HCT116 (cell line): ENCODE measurements at regions not wholly inside any gene's neighbourhood (a gene's known extent, or its start where the extent isn't known, plus 50 kb on each side); places are given as distances from the start of the nearest gene placed in this dataset.

Source experiments
- CTCF ChIP-seq, 3 experiments: fragments of 200-600 bp in 1 of 3; sonication (generic) in 1 of 3; IDR thresholded peaks in 2 of 3; conservative IDR thresholded peaks in 1 of 3; 2 replicates each; pipeline ENCODE4 v1.5.1; 2012 to 2017; ENCODE audit warnings: low read depth in 2 of 3, low read length in 2 of 3, antibody characterized with exemption in 1 of 3, borderline replicate concordance in 1 of 3, control low read depth in 1 of 3, mild to moderate bottlenecking in 1 of 3, mixed read lengths in 1 of 3, mixed run types in 1 of 3, moderate library complexity in 1 of 3; ENCODE audit not compliant: insufficient read depth in 1 of 3
- EGR1 ChIP-seq: IDR thresholded peaks from 2 replicates; pipeline ENCODE4 v1.6.1; 2012; ENCODE audit warnings: low read depth
- ELF1 ChIP-seq: IDR thresholded peaks from 2 replicates; pipeline ENCODE4 v1.6.1; 2012; ENCODE audit warnings: low read depth, borderline replicate concordance
- EZH2phosphoT487 ChIP-seq: fragments of 200-600 bp; IDR thresholded peaks from 2 replicates; pipeline ENCODE4 v1.6.1; 2018; ENCODE audit warnings: antibody characterized with exemption, borderline replicate concordance
- JUND ChIP-seq: IDR thresholded peaks from 2 replicates; pipeline ENCODE4 v1.6.1; 2012
- POLR2A ChIP-seq: IDR thresholded peaks from 2 replicates; pipeline ENCODE4 v1.7.0; 2011; ENCODE audit warnings: borderline replicate concordance; ENCODE audit not compliant: insufficient read depth, insufficient read length; ENCODE audit errors: extremely low read depth
- POLR2AphosphoS5 ChIP-seq: IDR thresholded peaks from 2 replicates; pipeline ENCODE4 v1.6.1; 2011; ENCODE audit warnings: mild to moderate bottlenecking, low read depth, low read length, moderate library complexity
- REST ChIP-seq: IDR thresholded peaks from 2 replicates; pipeline ENCODE4 v1.6.1; 2012; ENCODE audit warnings: low read depth
- SIN3A ChIP-seq: IDR thresholded peaks from 2 replicates; pipeline ENCODE4 v1.6.1; 2012; ENCODE audit warnings: low read depth
- SP1 ChIP-seq: IDR thresholded peaks from 2 replicates; pipeline ENCODE4 v1.6.1; 2012; ENCODE audit warnings: low read depth
- YY1 ChIP-seq: IDR thresholded peaks from 2 replicates; pipeline ENCODE4 v1.6.1; 2011; ENCODE audit warnings: low read length, low read depth, moderate library complexity, mild to moderate bottlenecking; ENCODE audit not compliant: insufficient replicate concordance; ENCODE audit errors: extremely low read depth
- ZFX ChIP-seq: fragments of 450-650 bp; IDR thresholded peaks from 2 replicates; pipeline ENCODE4 v1.6.1; 2017
- TF ChIP-seq, protein P1 (sequence below): IDR thresholded peaks from 2 replicates; pipeline ENCODE4 v1.6.1; 2012

DNA sequence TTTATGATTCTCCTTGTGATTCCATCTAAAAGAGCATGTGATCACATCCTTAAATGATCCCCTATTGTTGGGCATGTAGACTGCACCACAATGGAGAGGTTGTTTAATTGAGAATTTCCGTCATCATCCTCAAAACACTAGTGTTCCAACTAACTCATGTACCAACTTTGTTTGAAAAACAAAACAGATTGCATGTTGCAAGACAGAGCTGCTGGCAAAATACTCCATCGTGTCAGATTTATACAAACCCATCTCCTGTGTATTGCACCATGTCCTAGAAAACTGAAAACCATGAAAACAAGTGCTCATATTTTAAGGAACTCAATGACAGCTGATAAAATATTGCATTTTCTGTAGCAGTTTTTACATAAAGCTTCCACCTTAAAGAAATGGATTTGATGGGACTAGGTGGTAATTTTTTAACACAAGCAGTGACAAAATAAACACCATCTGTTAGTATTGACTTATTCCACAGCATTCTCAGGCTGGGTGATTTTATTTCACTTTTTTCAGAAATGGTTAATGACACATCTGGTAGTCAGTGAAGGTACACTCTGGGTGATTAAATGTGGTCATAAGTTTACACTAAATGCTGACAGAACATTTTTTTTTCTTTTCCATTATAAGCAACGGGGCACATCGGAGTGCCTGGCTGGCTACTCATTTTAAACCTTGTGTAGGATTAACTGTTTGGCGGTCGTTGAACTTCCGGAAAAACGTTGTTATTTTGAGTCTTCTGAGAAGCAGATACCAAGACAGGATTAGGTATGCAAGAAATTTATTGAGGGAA is 602.9 kb upstream of the WWC1 start:
- TF ChIP-seq YY1, result no peak
- TF ChIP-seq REST, result no peak
- no peak for TF ChIP-seq CTCF (IDR thresholded peaks at IDR 0.05 in 2 of 3, conservative IDR thresholded peaks at IDR 0.05 in 1 of 3; ENCODE audit: borderline replicate concordance in 1 of 3, insufficient read depth in 1 of 3, low read depth in 2 of 3, low read length in 2 of 3)
- TF ChIP-seq POLR2A, result no peak
- TF ChIP-seq, protein P1, sequence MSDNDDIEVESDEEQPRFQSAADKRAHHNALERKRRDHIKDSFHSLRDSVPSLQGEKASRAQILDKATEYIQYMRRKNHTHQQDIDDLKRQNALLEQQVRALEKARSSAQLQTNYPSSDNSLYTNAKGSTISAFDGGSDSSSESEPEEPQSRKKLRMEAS, result no peak
- no peak for TF ChIP-seq SIN3A
- TF ChIP-seq JUND, result no peak
- TF ChIP-seq ELF1, result no peak
- no peak for TF ChIP-seq POLR2AphosphoS5
- no peak for TF ChIP-seq EGR1
- TF ChIP-seq EZH2phosphoT487, result no peak
- TF ChIP-seq SP1, result no peak
- TF ChIP-seq ZFX, result no peak
